A549 (cell line): ENCODE measurements at regions not wholly inside any gene's neighbourhood (a gene's known extent, or its start where the extent isn't known, plus 50 kb on each side); places are given as distances from the start of the nearest gene placed in this dataset.

Experiments used
- small RNA-seq, 6 experiments: library from RNA; depleted of rRNA; stranded (forward); fragments of <200 nt; gene quantifications; one replicate each; pipeline ENCODE3, GENCODE V24; 2012

Small RNAs in the stretch of these regions (small RNA-seq; reads per million reads assigned to genes)
- gene AL158032.2: 0 reads per million in 6 experiments
